ENCODE measurements at regions not wholly inside any gene's neighbourhood (a gene's known extent, or its start where the extent isn't known, plus 50 kb on each side); places are given as distances from the start of the nearest gene placed in this dataset.

GRCh38 chr2:88857951-88858411 is 166.5 kb downstream of the RPIA start:
- TF ChIP-seq POLR2A (IDR thresholded peaks at IDR 0.05) = no peak
- TF ChIP-seq, protein P1, sequence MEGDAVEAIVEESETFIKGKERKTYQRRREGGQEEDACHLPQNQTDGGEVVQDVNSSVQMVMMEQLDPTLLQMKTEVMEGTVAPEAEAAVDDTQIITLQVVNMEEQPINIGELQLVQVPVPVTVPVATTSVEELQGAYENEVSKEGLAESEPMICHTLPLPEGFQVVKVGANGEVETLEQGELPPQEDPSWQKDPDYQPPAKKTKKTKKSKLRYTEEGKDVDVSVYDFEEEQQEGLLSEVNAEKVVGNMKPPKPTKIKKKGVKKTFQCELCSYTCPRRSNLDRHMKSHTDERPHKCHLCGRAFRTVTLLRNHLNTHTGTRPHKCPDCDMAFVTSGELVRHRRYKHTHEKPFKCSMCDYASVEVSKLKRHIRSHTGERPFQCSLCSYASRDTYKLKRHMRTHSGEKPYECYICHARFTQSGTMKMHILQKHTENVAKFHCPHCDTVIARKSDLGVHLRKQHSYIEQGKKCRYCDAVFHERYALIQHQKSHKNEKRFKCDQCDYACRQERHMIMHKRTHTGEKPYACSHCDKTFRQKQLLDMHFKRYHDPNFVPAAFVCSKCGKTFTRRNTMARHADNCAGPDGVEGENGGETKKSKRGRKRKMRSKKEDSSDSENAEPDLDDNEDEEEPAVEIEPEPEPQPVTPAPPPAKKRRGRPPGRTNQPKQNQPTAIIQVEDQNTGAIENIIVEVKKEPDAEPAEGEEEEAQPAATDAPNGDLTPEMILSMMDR (IDR thresholded peaks at IDR 0.05) = no peak
